RWPE2 (cell line): ENCODE measurements at regions not wholly inside any gene's neighbourhood (a gene's known extent, or its start where the extent isn't known, plus 50 kb on each side); places are given as distances from the start of the nearest gene placed in this dataset.
A peak's percentile ranks its signal among the peaks of the same experiment; 100 is the strongest.

Experiments
- ATAC-seq: fragments of 200-7000 bp; cut with Tn5 transposase; 3 replicates; pipeline ENCODE4 v1.9.1; 2021; ENCODE audit warnings: low read depth
- DNase-seq: peaks from one replicate; pipeline ENCODE4 v3.0.0-alpha.2; 2020; ENCODE audit warnings: low spot score
- H3K27ac ChIP-seq: fragments of 450-650 bp; 2 replicates; pipeline ENCODE4 v1.5.1; 2017; ENCODE audit warnings: mild to moderate bottlenecking; ENCODE audit not compliant: poor library complexity, severe bottlenecking
- H3K27me3 ChIP-seq: fragments of 250-450 bp; sonication (Bioruptor Pico); 2 replicates; pipeline ENCODE4 v1.5.1; 2021; ENCODE audit warnings: mild to moderate bottlenecking, moderate library complexity; ENCODE audit not compliant: insufficient read depth, poor library complexity, severe bottlenecking
- H3K36me3 ChIP-seq: fragments of 250-450 bp; sonication (Bioruptor Pico); 2 replicates; pipeline ENCODE4 v1.5.1; 2020; ENCODE audit warnings: low read depth, mild to moderate bottlenecking, moderate library complexity
- H3K4me1 ChIP-seq: fragments of 250-450 bp; sonication (Bioruptor Pico); 2 replicates; pipeline ENCODE4 v1.5.1; 2021; ENCODE audit warnings: mild to moderate bottlenecking, moderate library complexity; ENCODE audit not compliant: insufficient read depth, poor library complexity, severe bottlenecking
- H3K4me3 ChIP-seq: fragments of 250-450 bp; sonication (Bioruptor Pico); 2 replicates; pipeline ENCODE4 v1.5.1; 2021; ENCODE audit warnings: mild to moderate bottlenecking, moderate library complexity; ENCODE audit not compliant: severe bottlenecking
- H3K9me3 ChIP-seq: fragments of 250-450 bp; sonication (Bioruptor Pico); 2 replicates; pipeline ENCODE4 v1.5.1; 2021; ENCODE audit warnings: mild to moderate bottlenecking, moderate library complexity; ENCODE audit not compliant: severe bottlenecking
- CTCF ChIP-seq: fragments of 450-650 bp; IDR thresholded peaks from one replicate; pipeline ENCODE4 v1.5.1; 2017; ENCODE audit warnings: mild to moderate bottlenecking, moderate library complexity; ENCODE audit not compliant: poor library complexity, severe bottlenecking

GRCh38 chr6:45717027-45717426 lies 298.6 kb downstream of the CLIC5 start:
- peaks cover 4% of the 10 kb centered on the region for H3K4me1 ChIP-seq
- H3K27me3 ChIP-seq, result no peaks in the 10 kb centered on the region
- TF ChIP-seq CTCF, result no peak
- no peaks in the 10 kb centered on the region for H3K9me3 ChIP-seq
- DNase-seq (no peak), ATAC-seq (no peak)
- H3K36me3 ChIP-seq, result no peaks in the 10 kb centered on the region
- no peak overlapping the region for H3K4me3 ChIP-seq
- no peak overlapping the region for H3K27ac ChIP-seq

DNA sequence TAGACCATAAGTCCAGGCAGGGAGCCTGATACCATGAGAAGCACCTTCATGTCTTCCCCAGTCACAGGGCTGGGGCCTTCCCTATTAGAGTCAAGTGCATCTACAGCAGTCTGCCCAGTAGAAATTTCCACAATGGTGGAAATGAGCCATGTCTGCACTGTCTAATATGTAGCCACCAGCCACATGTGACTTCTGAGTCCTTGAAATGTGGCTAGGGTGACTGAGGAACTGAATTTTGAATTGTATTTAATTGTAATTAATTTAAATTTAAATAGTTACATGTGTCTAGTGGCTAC lies 300.2 kb downstream of the CLIC5 start:
- no peak overlapping the region for H3K27ac ChIP-seq
- no peak for DNase-seq

GRCh38 chr6:45714741-45715507 lies 300.7 kb downstream of the CLIC5 start:
- ATAC-seq, result peak; percentile 84
- no peak for DNase-seq
- peak; percentile 95 for TF ChIP-seq CTCF
- H3K36me3 ChIP-seq, result no peaks in the 10 kb centered on the region
- no peak overlapping the region for H3K27ac ChIP-seq
- H3K27me3 ChIP-seq, result no peaks in the 10 kb centered on the region
- H3K4me1 ChIP-seq, result peaks cover 17% of the 10 kb centered on the region
- H3K4me3 ChIP-seq, result no peak overlapping the region
- H3K9me3 ChIP-seq, result no peaks in the 10 kb centered on the region

More for the DNA sequence above, 300.2 kb downstream of the CLIC5 start:
- no peak for TF ChIP-seq CTCF
- H3K36me3 ChIP-seq, result no peaks in the 10 kb centered on the region
- no peak for ATAC-seq
- H3K9me3 ChIP-seq, result no peaks in the 10 kb centered on the region
- H3K4me1 ChIP-seq, result peaks cover 12% of the 10 kb centered on the region
- no peak overlapping the region for H3K4me3 ChIP-seq
- H3K27me3 ChIP-seq, result no peaks in the 10 kb centered on the region

DNA sequence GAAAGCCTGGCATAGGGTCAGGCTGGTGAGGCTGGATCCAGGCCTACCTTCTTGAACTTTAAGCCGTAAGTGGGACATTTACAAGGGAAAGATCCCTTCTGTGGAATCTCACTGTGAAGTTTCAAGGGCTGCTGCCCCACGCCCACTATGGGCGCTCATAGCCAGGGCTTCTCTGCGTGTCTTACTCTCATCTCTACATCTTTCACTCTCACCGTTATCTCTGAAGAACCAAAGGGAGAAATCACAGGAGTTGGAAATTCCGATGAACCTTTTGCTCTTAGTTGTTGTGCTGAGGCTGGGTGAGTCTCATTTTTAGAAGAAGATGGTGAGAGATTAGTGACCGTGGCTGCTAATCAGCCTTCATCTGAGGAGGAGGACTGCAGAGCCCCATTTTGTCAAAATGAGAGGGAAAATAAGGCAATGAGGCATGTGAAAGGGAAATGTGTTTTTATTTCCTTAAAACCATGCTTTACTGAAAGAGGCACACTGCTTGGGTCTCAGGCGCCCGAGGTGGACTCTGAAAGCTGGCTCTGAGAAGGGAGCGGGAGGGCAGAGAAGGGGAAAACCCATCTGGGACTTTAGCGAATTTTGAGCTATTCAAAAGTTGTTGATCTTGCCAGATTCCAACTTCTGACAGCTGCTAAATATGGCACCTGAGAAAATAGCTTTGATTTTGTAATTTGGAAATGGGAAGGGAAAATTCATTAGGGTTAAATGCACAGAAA lies 301.5 kb downstream of the CLIC5 start:
- TF ChIP-seq CTCF, result no peak
- Histone ChIP-seq H3K4me3 (no peak overlapping the region), H3K4me1 (peaks cover 19% of the 10 kb centered on the region), H3K36me3 (no peaks in the 10 kb centered on the region), H3K27ac (no peak overlapping the region), H3K9me3 (no peaks in the 10 kb centered on the region), H3K27me3 (no peaks in the 10 kb centered on the region)
- ATAC-seq, result no peak
- DNase-seq, result no peak
